HG03103 (cell line): ENCODE measurements at regions not wholly inside any gene's neighbourhood (a gene's known extent, or its start where the extent isn't known, plus 50 kb on each side); places are given as distances from the start of the nearest gene placed in this dataset.

ENCODE experiments used
- ATAC-seq: cut with Tn5 transposase; IDR thresholded peaks from one replicate; pipeline ENCODE4 v1.9.1; 2021; ENCODE audit warnings: low read depth; ENCODE audit not compliant: unreplicated experiment

DNA sequence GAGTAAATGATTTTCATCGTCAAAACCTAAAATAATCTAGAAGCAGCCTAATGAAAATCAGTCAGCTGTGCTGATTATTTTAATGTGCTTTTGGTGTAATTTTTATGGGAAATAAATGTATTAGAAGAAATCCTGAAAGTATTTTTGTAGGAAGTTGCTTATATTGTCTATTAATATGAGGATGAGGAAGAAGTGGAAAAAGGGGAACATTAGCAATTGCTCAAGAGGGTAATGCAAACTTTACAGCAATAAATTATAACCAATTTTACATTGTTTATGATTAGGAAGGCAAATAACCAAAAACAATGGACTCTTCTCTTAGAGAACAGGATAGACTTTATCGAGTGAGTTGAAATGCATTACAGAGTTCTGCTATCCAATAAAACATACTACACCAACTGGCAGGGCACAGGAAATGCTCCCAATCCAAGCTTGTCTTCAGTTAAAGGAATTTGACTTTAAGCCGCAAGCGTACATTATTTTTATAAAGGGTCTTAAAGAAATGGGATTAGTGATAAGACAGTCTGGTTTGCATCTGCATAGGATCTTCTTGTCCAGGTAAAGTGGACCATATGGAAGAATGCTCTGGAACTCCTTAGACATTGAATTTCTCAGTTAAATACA, 374.8 kb downstream of the PDGFC start:
- ATAC-seq, result no peak

DNA sequence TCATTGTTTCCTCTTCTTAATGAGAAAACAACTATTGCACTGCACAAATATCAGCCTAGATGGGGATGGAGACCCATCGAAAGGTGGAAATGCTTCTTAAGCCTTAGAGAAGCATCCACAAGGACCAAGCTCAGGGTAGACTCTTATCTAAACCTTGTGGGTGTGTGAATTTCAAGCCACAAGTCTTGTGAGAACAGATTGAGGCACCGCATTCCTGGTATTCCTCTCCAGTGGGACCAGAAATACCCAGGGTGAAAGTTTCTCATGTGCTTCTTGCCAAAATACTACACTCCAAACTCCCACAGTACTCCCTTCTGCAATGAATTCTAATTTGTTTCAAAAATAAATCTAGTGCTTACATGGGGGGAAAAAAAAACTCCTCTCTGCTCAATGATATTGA, 375.6 kb downstream of the PDGFC start:
- no peak for ATAC-seq

DNA sequence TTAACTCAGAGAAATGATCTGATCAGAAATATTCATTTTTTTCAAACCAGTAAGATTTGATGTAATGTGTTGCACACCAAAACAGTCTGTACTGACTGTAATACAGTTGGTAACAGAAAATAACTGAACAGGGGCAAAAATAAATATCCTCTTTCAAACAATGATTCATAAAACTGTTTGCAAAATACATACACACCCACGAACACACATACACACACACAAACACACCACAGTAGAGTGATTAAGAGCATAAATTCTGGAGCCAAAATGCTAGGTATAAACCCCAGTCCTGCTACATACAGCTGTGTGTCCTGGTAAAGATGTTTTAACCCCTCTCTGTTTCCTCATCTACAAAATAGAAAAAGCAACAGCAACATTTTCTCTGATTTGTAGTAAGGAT, 376.6 kb downstream of the PDGFC start:
- ATAC-seq, result no peak

- no peak for ATAC-seq
Observed at GRCh38 chr4:156594624-156595023, 377.0 kb downstream of the PDGFC start.

DNA sequence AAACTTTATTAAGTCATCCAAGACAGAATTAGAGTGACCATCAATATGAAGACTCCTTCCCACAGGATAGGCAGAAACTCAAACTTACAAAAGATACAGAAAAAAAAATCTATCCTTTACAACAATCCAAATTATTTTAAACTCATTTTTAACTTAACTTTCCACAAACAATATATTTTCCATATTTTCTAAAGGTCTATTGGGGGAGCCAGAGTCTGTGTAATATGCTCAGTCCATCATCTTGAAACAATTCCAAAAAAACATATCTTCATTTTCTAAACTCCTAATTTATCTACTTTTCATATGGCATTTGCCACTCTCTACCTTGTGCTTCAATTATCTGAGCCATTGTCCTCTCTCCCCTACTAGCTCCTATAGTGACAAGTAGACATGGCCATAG, 378.1 kb downstream of the PDGFC start:
- no peak for ATAC-seq

- ATAC-seq, result no peak
Observed at GRCh38 chr4:156591679-156592078, 379.9 kb downstream of the PDGFC start.

- no peak for ATAC-seq
Observed at GRCh38 chr4:156584100-156584499, 387.5 kb downstream of the PDGFC start.

DNA sequence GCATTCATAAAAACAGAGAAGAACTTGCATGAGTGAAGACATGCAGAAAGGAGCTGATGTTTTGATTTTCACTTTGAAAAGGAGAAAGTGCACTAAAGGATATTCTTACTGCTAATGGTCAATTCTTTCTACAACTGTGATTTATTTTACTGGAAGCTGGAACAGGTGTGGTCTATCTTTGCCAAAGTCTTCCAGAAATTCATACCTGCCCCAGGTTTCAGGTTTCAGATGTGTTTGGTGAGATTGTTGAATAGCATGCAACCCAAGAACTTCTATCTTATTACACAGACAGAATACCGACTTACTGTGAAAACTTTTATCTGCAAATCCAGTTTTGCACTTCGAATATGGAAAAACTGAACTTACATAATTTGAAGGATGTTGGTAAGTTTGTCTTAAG, 388.3 kb downstream of the PDGFC start:
- ATAC-seq, result no peak

- ATAC-seq, result no peak
Observed at GRCh38 chr4:156581282-156582063, 390.1 kb downstream of the PDGFC start.

GRCh38 chr4:156578713-156579112, 392.9 kb downstream of the PDGFC start:
- no peak for ATAC-seq

- ATAC-seq, result no peak
Observed at GRCh38 chr4:156578005-156578404, 393.6 kb downstream of the PDGFC start.

DNA sequence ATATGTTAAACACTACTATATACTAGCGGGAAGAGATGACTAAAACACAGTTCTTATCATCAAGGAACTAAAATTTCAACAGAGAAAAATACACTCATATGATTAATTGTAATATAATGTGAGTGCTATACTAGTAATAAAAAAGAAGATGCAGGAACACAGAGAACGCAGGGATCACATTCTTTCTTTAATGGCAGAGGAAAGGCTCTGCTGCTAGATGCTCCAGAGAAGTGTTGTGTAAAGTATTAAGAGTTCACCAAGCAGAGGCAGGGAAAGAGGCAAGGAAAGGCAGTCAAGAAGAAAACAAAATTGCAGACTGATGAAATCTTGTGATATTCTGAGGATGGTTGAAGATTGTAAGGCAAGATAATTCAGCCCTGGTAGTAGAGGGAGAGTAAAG, 394.7 kb downstream of the PDGFC start:
- no peak for ATAC-seq

GRCh38 chr4:156575430-156576073, 396.0 kb downstream of the PDGFC start:
- ATAC-seq, result no peak

DNA sequence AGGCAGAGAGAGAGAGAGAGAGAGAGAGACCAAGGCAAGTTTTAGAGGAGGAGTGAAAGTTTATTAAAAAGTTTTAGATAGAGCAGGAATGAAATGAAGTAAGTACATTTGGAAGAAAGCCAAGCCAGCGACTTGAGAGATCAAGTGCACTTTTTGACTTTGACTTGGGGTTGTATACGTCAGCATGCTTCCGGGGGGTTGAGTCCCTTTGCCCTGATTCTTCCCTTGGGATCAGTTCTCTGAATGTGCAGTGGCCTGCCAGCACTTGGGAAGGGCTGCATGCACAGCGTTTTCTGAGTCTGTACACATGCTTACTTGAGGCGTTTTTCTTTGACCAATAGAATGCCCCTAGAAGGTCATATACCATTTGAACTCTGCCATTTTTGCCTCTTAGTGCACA, 400.5 kb downstream of the PDGFC start:
- ATAC-seq, result no peak

DNA sequence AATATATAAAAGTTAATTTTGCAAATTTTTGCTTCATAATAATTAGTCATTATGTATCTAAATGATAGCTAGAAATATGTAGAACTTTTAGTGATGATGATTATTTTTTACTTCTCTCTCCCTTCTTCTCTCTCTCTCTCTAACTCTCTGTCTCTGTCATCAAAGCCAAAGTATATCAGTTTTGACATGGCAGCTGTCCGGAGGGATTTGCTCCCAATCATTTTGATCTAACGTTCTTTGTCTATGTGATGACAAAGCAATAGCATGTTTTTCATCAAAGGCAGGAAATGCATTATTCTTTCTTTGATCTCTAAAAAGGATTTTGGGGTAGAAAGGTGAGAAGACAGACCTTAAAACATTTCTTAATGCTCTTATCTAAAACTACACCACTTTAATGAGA, 402.1 kb downstream of the PDGFC start:
- ATAC-seq, result no peak

DNA sequence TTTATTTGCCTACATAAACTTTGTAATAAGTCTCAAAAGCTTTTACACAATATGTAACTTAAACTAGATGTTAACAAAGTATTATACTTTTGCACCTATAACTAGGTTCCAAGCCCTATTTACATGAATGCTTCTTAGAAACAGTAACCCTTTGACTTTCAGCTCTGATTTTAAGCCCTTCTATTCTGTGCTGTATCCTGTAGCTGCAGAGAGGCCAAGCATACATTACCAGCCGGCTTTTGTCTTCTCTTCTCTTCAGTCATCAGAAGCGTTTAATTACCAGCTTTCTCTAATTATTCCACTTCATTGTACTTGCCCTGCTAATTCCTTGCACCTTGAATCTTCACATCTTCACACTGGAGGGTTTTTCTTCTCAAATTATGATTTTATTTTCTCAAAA, 403.1 kb downstream of the PDGFC start:
- no peak for ATAC-seq

DNA sequence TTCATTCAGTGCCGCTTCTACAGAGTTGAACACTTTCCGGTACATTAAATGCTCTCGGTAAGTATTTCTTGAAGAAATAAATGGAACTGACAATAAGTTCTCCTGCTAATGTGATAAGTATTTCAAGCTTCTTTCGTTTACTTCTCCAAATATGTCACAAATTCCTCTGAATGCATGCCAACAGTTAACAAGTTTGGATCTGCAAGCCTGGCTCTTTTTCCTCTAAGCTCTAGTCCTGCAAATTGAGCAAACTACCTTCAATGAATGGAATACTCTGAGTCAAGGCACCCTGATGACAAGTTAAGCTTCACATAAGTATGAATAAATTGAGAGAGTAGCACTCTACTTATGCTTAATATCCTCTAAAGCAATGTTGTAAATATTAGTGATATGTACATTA, 403.6 kb downstream of the PDGFC start:
- ATAC-seq, result no peak

DNA sequence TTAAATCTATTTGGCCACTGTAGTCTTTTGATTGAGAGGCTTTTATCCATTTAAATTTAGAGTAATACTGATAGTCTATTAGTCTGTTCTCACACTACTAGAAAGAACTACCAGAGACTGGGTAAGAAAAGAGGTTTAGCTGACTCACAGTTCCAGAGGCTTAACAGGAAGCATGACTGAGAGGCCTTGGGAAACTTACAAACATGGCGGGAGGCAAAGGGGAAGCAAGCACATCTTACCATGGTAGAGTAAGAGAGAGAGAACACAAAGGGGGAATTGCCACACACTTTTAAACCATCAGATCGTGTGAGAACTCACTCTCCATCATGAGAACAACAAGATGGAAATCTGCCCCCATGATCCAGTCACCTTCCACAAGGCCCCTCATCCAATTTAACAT, 410.9 kb downstream of the PDGFC start:
- no peak for ATAC-seq

GRCh38 chr4:156559346-156559745, 412.3 kb downstream of the PDGFC start:
- no peak for ATAC-seq

DNA sequence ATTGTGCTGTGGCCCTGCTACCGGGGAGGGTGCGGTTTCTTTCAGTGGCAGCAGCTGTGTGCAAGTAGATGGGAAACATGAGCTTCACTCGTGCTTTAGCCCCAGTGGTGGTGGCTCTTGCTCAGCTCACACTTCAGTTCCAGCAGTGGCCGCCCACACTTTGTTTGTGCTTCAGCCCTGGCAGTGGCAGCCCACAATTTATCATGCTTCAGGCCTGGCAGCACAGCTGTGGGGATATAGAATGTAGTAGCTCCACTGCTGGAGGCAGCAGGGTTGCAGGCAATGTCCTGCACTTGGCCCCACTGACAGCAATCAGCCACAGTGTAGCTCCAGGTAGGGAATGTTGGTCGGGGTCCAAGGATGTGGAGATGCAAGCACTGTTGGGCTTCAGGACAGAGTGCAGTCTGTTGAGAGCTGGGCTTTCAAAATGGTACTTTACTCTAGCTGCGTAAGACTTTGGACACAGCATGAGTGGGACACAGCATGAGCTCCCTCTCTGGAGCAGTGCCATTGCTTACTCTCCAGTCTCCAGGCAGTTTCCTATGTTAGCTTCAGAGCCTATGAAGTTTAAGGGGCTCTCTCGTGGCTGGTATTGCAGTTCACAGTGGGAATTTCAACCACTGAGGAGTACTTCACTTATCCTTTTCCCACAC, 413.1 kb downstream of the PDGFC start:
- no peak for ATAC-seq

DNA sequence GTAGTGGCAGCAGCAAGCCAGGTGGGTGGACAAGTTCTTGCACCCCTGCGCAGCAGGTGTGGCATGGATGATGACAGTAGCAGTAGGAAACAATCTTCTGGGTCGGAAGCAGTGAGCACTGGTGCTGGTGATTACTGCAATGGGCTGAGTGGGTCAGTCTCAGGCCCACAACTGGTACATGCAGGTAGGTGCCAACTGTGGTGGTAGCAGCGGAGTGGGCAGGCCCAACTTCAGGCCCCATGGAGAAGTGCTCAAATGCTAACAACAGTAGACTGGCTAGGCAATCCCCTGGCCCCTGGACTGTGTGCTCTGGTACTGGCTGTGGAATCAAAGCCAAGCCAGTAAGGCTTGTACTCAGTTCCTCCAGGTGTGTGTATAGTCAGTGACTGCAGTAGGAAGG, 413.7 kb downstream of the PDGFC start:
- no peak for ATAC-seq
